ENCODE measurements at regions not wholly inside any gene's neighbourhood (a gene's known extent, or its start where the extent isn't known, plus 50 kb on each side); places are given as distances from the start of the nearest gene placed in this dataset.

DNA sequence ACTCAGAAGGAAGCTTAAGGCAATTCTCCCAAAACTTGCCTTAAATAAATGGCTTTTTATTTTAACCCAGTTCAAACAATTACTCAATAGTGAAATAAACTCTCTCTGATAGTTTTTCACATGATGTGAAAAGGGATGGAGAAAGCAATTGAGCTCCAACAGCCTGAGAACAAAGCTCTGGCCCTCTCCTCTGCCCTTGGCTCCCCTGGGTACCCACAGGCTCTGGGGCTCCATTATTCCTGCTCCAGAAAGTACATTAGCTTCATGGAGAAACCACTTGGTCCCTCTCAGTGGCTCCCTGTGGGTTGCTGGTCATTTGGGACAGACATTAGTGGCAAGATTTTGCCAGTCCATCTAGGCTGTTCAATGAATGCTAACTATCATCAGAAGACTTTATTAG is 242.8 kb downstream of the ATP23 start (continued):
- TF ChIP-seq FOSL2 (IDR thresholded peaks at IDR 0.05; ENCODE audit: borderline replicate concordance, low read depth) (no peak), EZH2phosphoT487 (IDR thresholded peaks at IDR 0.05; ENCODE audit: borderline replicate concordance, low read depth) (no peak)
- TF ChIP-seq, protein P1, sequence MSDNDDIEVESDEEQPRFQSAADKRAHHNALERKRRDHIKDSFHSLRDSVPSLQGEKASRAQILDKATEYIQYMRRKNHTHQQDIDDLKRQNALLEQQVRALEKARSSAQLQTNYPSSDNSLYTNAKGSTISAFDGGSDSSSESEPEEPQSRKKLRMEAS (IDR thresholded peaks at IDR 0.05; ENCODE audit: low read depth), result no peak

DNA sequence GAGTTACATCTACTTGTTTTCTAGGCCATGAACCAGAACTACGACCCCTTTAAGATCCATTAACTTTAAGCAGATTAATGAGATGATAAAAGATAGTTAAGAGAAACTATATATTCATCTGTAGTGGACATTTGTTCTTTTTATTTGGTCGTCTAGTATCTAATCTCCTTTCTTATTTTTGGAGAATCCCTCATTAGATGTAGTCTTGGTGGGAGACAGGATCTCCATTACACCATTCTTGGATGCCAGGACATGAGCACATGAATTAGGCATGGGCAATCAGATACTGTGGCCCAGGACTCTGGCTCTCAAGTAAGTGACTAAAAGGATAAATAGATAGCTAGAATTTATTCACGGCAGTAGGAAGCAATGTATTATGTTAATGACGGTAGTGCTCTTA is 245.0 kb downstream of the ATP23 start:
- Histone ChIP-seq H2AFZ (ENCODE audit: low read depth) (no peak overlapping the region), H3K9ac (no peak overlapping the region), H3K36me3 (replicated peaks in 1 of 2; ENCODE audit: control insufficient read depth in 1 of 2, insufficient read depth in 2 of 2, low read length in 1 of 2) (no peaks in the 10 kb centered on the region), H4K20me1 (ENCODE audit: insufficient read depth) (no peaks in the 10 kb centered on the region), H3K4me3 (ENCODE audit: low read depth in 2 of 2, low read length in 1 of 2) (no peak overlapping the region), H3K79me2 (ENCODE audit: insufficient read depth) (no peaks in the 10 kb centered on the region), H3K9me2 (no peaks in the 10 kb centered on the region), H3K27me3 (ENCODE audit: insufficient read depth) (peaks cover 7% of the 10 kb centered on the region; the same call in 1 of the 2 replicates), H3K4me1 (ENCODE audit: control insufficient read depth in 1 of 2, insufficient read depth in 2 of 2, low read depth in 1 of 2, low read length in 1 of 2) (no peaks in the 10 kb centered on the region), H3F3A (replicated peaks; ENCODE audit: insufficient read depth) (no peaks in the 10 kb centered on the region), H3K9me3 (no peaks in the 10 kb centered on the region), H3K4me2 (no peak overlapping the region), H3K27ac (ENCODE audit: low read depth in 2 of 2, low read length in 1 of 2) (no peak overlapping the region)
- TF ChIP-seq CHD2 (IDR thresholded peaks at IDR 0.05; ENCODE audit: low read length, partially characterized antibody), result no peak
- TF ChIP-seq RCOR1 (IDR thresholded peaks at IDR 0.05; ENCODE audit: low read length), result no peak
- no peak for TF ChIP-seq JUND (IDR thresholded peaks at IDR 0.05)
- TF ChIP-seq RXRA (IDR thresholded peaks at IDR 0.05; ENCODE audit: borderline replicate concordance, low read depth), result no peak
- TF ChIP-seq RAD21 (IDR thresholded peaks at IDR 0.05; ENCODE audit: low read length), result no peak
- no peak for TF ChIP-seq EZH2phosphoT487 (IDR thresholded peaks at IDR 0.05; ENCODE audit: borderline replicate concordance, low read depth)
- TF ChIP-seq FOXM1 (IDR thresholded peaks at IDR 0.05; ENCODE audit: low read depth), result no peak
- TF ChIP-seq, protein P2, sequence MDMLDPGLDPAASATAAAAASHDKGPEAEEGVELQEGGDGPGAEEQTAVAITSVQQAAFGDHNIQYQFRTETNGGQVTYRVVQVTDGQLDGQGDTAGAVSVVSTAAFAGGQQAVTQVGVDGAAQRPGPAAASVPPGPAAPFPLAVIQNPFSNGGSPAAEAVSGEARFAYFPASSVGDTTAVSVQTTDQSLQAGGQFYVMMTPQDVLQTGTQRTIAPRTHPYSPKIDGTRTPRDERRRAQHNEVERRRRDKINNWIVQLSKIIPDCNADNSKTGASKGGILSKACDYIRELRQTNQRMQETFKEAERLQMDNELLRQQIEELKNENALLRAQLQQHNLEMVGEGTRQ (IDR thresholded peaks at IDR 0.05; ENCODE audit: borderline replicate concordance, low read depth, low read length), result no peak
- TF ChIP-seq, protein P3, sequence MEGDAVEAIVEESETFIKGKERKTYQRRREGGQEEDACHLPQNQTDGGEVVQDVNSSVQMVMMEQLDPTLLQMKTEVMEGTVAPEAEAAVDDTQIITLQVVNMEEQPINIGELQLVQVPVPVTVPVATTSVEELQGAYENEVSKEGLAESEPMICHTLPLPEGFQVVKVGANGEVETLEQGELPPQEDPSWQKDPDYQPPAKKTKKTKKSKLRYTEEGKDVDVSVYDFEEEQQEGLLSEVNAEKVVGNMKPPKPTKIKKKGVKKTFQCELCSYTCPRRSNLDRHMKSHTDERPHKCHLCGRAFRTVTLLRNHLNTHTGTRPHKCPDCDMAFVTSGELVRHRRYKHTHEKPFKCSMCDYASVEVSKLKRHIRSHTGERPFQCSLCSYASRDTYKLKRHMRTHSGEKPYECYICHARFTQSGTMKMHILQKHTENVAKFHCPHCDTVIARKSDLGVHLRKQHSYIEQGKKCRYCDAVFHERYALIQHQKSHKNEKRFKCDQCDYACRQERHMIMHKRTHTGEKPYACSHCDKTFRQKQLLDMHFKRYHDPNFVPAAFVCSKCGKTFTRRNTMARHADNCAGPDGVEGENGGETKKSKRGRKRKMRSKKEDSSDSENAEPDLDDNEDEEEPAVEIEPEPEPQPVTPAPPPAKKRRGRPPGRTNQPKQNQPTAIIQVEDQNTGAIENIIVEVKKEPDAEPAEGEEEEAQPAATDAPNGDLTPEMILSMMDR (IDR thresholded peaks at IDR 0.05), result no peak
- TF ChIP-seq NRF1 (IDR thresholded peaks at IDR 0.05; ENCODE audit: low read depth, low read length), result no peak
- TF ChIP-seq FOXJ3 (CRISPR knock-in tag; IDR thresholded peaks at IDR 0.05), result no peak
- TF ChIP-seq, protein P4, sequence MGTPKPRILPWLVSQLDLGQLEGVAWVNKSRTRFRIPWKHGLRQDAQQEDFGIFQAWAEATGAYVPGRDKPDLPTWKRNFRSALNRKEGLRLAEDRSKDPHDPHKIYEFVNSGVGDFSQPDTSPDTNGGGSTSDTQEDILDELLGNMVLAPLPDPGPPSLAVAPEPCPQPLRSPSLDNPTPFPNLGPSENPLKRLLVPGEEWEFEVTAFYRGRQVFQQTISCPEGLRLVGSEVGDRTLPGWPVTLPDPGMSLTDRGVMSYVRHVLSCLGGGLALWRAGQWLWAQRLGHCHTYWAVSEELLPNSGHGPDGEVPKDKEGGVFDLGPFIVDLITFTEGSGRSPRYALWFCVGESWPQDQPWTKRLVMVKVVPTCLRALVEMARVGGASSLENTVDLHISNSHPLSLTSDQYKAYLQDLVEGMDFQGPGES (IDR thresholded peaks at IDR 0.05; ENCODE audit: low read depth, low read length), result no peak
- TF ChIP-seq, protein P1 (IDR thresholded peaks at IDR 0.05; ENCODE audit: low read depth), result no peak
- TF ChIP-seq GATA2 (CRISPR knock-in tag; IDR thresholded peaks at IDR 0.05), result no peak
- DNase-seq, result no peak
- POLR2A ChIA-PET, result no interaction called here
- CTCF ChIA-PET, result interaction anchor here (2.9 kb wide), 1 partner anchor 10 kb away, joined by 8 read pairs; no protein-coding TSS in a partner anchor
- 8% methylated on average over 4 of the region's 4 CpGs for WGBS (ENCODE audit: low lambda C conversion rate)
